ENCODE measurements at regions not wholly inside any gene's neighbourhood (a gene's known extent, or its start where the extent isn't known, plus 50 kb on each side); places are given as distances from the start of the nearest gene placed in this dataset.

- TF ChIP-seq, protein P1, sequence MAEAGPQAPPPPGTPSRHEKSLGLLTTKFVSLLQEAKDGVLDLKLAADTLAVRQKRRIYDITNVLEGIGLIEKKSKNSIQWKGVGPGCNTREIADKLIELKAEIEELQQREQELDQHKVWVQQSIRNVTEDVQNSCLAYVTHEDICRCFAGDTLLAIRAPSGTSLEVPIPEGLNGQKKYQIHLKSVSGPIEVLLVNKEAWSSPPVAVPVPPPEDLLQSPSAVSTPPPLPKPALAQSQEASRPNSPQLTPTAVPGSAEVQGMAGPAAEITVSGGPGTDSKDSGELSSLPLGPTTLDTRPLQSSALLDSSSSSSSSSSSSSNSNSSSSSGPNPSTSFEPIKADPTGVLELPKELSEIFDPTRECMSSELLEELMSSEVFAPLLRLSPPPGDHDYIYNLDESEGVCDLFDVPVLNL (CRISPR knock-in tag; IDR thresholded peaks at IDR 0.05; ENCODE audit: low read depth): no peak
- TF ChIP-seq TCF7 (IDR thresholded peaks at IDR 0.05; ENCODE audit: borderline replicate concordance): no peak
- TF ChIP-seq, protein P2, sequence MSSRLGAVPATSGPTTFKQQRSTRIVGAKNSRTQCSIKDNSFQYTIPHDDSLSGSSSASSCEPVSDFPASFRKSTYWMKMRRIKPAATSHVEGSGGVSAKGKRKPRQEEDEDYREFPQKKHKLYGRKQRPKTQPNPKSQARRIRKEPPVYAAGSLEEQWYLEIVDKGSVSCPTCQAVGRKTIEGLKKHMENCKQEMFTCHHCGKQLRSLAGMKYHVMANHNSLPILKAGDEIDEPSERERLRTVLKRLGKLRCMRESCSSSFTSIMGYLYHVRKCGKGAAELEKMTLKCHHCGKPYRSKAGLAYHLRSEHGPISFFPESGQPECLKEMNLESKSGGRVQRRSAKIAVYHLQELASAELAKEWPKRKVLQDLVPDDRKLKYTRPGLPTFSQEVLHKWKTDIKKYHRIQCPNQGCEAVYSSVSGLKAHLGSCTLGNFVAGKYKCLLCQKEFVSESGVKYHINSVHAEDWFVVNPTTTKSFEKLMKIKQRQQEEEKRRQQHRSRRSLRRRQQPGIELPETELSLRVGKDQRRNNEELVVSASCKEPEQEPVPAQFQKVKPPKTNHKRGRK (tag; IDR thresholded peaks at IDR 0.05): no peak
- TF ChIP-seq, protein P3, sequence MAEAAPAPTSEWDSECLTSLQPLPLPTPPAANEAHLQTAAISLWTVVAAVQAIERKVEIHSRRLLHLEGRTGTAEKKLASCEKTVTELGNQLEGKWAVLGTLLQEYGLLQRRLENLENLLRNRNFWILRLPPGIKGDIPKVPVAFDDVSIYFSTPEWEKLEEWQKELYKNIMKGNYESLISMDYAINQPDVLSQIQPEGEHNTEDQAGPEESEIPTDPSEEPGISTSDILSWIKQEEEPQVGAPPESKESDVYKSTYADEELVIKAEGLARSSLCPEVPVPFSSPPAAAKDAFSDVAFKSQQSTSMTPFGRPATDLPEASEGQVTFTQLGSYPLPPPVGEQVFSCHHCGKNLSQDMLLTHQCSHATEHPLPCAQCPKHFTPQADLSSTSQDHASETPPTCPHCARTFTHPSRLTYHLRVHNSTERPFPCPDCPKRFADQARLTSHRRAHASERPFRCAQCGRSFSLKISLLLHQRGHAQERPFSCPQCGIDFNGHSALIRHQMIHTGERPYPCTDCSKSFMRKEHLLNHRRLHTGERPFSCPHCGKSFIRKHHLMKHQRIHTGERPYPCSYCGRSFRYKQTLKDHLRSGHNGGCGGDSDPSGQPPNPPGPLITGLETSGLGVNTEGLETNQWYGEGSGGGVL (CRISPR knock-in tag; IDR thresholded peaks at IDR 0.05): no peak
- TF ChIP-seq, protein P4, sequence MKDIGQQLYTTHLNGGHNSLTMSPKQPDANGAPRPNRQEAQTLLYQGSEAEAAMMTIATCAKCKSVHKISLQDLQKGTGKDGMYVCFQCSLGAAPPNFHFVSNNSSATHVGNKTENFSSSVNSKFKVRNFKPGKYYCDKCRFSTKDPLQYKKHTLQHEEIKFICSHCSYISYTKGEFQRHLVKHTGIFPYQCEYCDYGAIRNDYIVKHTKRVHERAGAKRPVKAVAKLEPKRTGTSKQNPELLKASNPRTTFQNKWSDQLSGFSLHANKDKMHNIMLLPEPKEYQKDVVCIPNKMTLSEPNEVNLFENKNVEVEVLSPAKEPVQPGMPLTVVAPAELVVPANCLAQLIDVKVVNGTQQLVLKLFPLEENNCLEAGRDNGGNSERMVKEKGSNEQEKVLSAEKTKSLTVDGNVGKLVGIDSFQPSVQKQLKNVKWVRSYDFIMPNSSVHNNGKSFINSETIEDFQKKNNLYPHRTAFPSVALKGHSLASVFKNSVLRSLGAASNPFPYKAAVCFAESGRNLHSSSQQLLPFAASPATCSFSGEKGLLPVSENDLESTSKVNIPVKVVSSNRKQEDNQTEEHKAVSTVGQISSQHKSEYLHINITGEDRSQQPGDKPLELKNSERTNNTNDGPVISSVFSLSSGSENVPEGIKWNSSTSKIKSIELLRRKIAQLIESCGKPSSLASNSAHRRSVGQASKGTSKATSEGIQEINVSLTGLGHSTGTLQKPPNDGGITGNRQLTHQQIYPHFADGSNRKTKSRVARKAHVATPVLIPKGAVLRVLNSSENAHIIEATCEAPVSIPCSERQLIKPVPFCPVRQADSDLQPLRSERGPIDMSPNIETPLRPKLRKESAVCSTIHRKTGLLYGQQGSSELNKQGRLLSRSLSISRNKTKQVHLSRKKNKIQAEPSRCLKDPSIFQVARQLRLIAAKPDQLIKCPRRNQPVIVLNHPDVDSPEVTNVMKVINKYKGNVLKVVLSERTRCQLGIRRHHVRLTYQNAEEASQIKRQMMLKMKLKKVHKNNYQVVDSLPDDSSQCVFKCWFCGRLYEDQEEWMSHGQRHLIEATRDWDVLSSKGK (CRISPR knock-in tag; IDR thresholded peaks at IDR 0.05): no peak
- TF ChIP-seq HCFC1 (IDR thresholded peaks at IDR 0.05; ENCODE audit: low read depth, low read length): no peak
- TF ChIP-seq ZNF274 (IDR thresholded peaks at IDR 0.05; ENCODE audit: borderline replicate concordance, low read depth, low read length): no peak
- no peak for TF ChIP-seq ZNF311 (CRISPR knock-in tag; IDR thresholded peaks at IDR 0.05)
- no peak for TF ChIP-seq MAFK (IDR thresholded peaks at IDR 0.05; ENCODE audit: low read length)
- TF ChIP-seq SMAD1 (IDR thresholded peaks at IDR 0.05; ENCODE audit: low read depth, low read length, partially characterized antibody): no peak
- TF ChIP-seq, protein P5, sequence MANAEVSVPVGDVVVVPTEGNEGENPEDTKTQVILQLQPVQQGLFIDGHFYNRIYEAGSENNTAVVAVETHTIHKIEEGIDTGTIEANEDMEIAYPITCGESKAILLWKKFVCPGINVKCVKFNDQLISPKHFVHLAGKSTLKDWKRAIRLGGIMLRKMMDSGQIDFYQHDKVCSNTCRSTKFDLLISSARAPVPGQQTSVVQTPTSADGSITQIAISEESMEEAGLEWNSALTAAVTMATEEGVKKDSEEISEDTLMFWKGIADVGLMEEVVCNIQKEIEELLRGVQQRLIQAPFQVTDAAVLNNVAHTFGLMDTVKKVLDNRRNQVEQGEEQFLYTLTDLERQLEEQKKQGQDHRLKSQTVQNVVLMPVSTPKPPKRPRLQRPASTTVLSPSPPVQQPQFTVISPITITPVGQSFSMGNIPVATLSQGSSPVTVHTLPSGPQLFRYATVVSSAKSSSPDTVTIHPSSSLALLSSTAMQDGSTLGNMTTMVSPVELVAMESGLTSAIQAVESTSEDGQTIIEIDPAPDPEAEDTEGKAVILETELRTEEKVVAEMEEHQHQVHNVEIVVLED (CRISPR knock-in tag; IDR thresholded peaks at IDR 0.05): peak; percentile 38; the same call in 1 of the 2 replicates
- TF ChIP-seq ZNF24 (IDR thresholded peaks at IDR 0.05): no peak
- TF ChIP-seq, protein P6, sequence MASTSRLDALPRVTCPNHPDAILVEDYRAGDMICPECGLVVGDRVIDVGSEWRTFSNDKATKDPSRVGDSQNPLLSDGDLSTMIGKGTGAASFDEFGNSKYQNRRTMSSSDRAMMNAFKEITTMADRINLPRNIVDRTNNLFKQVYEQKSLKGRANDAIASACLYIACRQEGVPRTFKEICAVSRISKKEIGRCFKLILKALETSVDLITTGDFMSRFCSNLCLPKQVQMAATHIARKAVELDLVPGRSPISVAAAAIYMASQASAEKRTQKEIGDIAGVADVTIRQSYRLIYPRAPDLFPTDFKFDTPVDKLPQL (IDR thresholded peaks at IDR 0.05; ENCODE audit: extremely low read depth, insufficient read length): no peak
- no peak for TF ChIP-seq ZBTB7A (IDR thresholded peaks at IDR 0.05; ENCODE audit: borderline replicate concordance, control insufficient read depth, low read depth, low read length)
These were observed 143.6 kb downstream of the CD24 start (continued) for GRCh38 chr6:106830930-106831329.

Data from K562 (cell line).